K562 (cell line): ENCODE measurements at regions not wholly inside any gene's neighbourhood (a gene's known extent, or its start where the extent isn't known, plus 50 kb on each side); places are given as distances from the start of the nearest gene placed in this dataset.

ENCODE experiments used
- ATAC-seq: fragments of 200-7000 bp; cut with Tn5 transposase; 3 replicates; pipeline ENCODE4 v1.9.1; 2020; ENCODE audit warnings: moderate library complexity
- BruUV-seq: library from RNA; stranded (reverse); fragments of 400-500 nt; replicated peaks from 2 replicates; lab custom pipeline; 2021; lab: Mats Ljungman, UMichigan
- CTCF ChIA-PET: fragments of 300-600 bp; formaldehyde crosslinking; extraction: SDS; loops from one replicate; lab custom pipeline; 2021; ENCODE audit warnings: low intra/inter-chr PET ratio; lab: Yijun Ruan, JAX
- POLR2A ChIA-PET: fragments of 300-600, 350-650 bp; sonication (Branson Sonifier 250); formaldehyde crosslinking; extraction: SDS; loops from one replicate; lab custom pipeline; 2021; ENCODE audit warnings: antibody characterized with exemption, inconsistent platforms; lab: Yijun Ruan, JAX
- DNase-seq, 4 experiments: peaks; one replicate each; pipeline versions ENCODE4 v3.0.0 to v3.0.0-alpha.2; 2011 to 2018; ENCODE audit warnings: low spot score in 3 of 4, mixed read lengths in 3 of 4; ENCODE audit errors: extremely low read depth in 1 of 4
- FAIRE-seq: peaks from 2 replicates; lab custom pipeline; 2011; peaks lifted over from hg19 to GRCh38; lab: Jason Lieb, UNC
- H2AFZ ChIP-seq: 2 replicates; pipeline ENCODE4 v1.6.0; 2011; ENCODE audit warnings: low read depth, low read length, control low read depth, inconsistent platforms
- H3K27ac ChIP-seq: fragments of 200-600 bp; 3 replicates; pipeline ENCODE4 v1.8.0; 2011; ENCODE audit warnings: low read depth, mild to moderate bottlenecking, control low read depth, inconsistent platforms, low read length, moderate library complexity, mixed read lengths; ENCODE audit errors: extremely low read depth
- H3K27me3 ChIP-seq, 2 experiments: fragments of 300-600 bp in 1 of 2; 2 replicates in 1 of 2; 3 replicates in 1 of 2; pipeline versions ENCODE4 v1.6.0 to v1.8.0; 2011; ENCODE audit warnings: inconsistent platforms in 2 of 2, low read length in 2 of 2, mild to moderate bottlenecking in 1 of 2, mixed read lengths in 1 of 2, moderate library complexity in 1 of 2; ENCODE audit not compliant: control insufficient read depth in 2 of 2, insufficient read depth in 2 of 2
- H3K36me3 ChIP-seq: fragments of 300-600 bp; 3 replicates; pipeline ENCODE4 v1.8.0; 2011; ENCODE audit warnings: mild to moderate bottlenecking, low read length, inconsistent platforms; ENCODE audit not compliant: control insufficient read depth, insufficient read depth
- H3K4me1 ChIP-seq, 2 experiments: fragments of 200-600 bp in 1 of 2; replicated peaks in 1 of 2; 2 replicates in 1 of 2; 3 replicates in 1 of 2; pipeline versions ENCODE4 v1.5.1 to v1.8.0; 2011; ENCODE audit warnings: inconsistent platforms in 2 of 2, low read length in 2 of 2, mild to moderate bottlenecking in 1 of 2, mixed read lengths in 1 of 2, moderate library complexity in 1 of 2; ENCODE audit not compliant: control insufficient read depth in 2 of 2, insufficient read depth in 2 of 2
- H3K4me2 ChIP-seq: 2 replicates; pipeline ENCODE4 v1.6.1; 2011; ENCODE audit warnings: low read length, control low read depth, inconsistent platforms, mixed read lengths; ENCODE audit not compliant: insufficient read depth
- H3K4me3 ChIP-seq: fragments of 200-600 bp; sonication (generic), shearing (Covaris generic); 2 replicates; pipeline ENCODE4 v1.5.1; 2016; ENCODE audit warnings: control low read depth, inconsistent platforms
- H3K79me2 ChIP-seq: fragments of 200-600 bp; 3 replicates; pipeline ENCODE4 v1.8.0; 2011; ENCODE audit warnings: low read length, inconsistent platforms; ENCODE audit not compliant: control insufficient read depth, insufficient read depth
- H3K9ac ChIP-seq, 2 experiments: 2 replicates each; pipeline versions ENCODE4 v1.6.0 to v1.6.1; 2011; ENCODE audit warnings: low read depth in 2 of 2, low read length in 2 of 2, control low read depth in 1 of 2, inconsistent platforms in 1 of 2, mild to moderate bottlenecking in 1 of 2, mixed read lengths in 1 of 2; ENCODE audit not compliant: insufficient read depth in 1 of 2
- H3K9me1 ChIP-seq: one replicate; pipeline ENCODE4 v1.6.0; 2011; ENCODE audit warnings: inconsistent platforms, mild to moderate bottlenecking, low read length, moderate library complexity; ENCODE audit not compliant: control insufficient read depth, insufficient read depth
- H3K9me3 ChIP-seq: replicated peaks from 2 replicates; pipeline ENCODE4 v1.5.1; 2011; ENCODE audit warnings: low read depth, low read length, inconsistent platforms; ENCODE audit not compliant: control insufficient read depth, insufficient read depth
- H4K20me1 ChIP-seq: replicated peaks from 2 replicates; pipeline ENCODE4 v1.6.1; 2011; ENCODE audit warnings: low read length, inconsistent platforms, mixed read lengths; ENCODE audit not compliant: control insufficient read depth, insufficient read depth
- ATF2 ChIP-seq: sonication (generic); formaldehyde crosslinking; IDR thresholded peaks from 2 replicates; pipeline ENCODE4 v1.8.1; 2022; ENCODE audit warnings: missing genetic modification reagents
- C11orf30 ChIP-seq: fragments of 450-650 bp; IDR thresholded peaks from 2 replicates; pipeline ENCODE4 v1.6.1; 2016; ENCODE audit warnings: low read depth, mild to moderate bottlenecking
- CHD1 ChIP-seq: fragments of 200-600 bp; sonication (generic); IDR thresholded peaks from one replicate; pipeline ENCODE4 v1.6.1; 2012; ENCODE audit warnings: mild to moderate bottlenecking, moderate library complexity, low read length, inconsistent platforms
- COPS2 ChIP-seq: fragments of 450-650 bp; conservative IDR thresholded peaks from 2 replicates; pipeline ENCODE4 v1.6.1; 2016; ENCODE audit warnings: mild to moderate bottlenecking, moderate library complexity
- CSDE1 ChIP-seq, 2 experiments: fragments of 450-650 bp; IDR thresholded peaks; 2 replicates each; pipeline ENCODE4 v1.6.1; 2016; ENCODE audit warnings: mild to moderate bottlenecking in 1 of 2
- MAFF ChIP-seq: IDR thresholded peaks from 2 replicates; pipeline ENCODE4 v1.6.1; 2012; ENCODE audit warnings: low read length, improper control_type of control experiment
- MAFG ChIP-seq: fragments of 450-650 bp; conservative IDR thresholded peaks from 2 replicates; pipeline ENCODE4 v1.6.1; 2016; ENCODE audit warnings: missing genetic modification characterization, missing compliant biosample characterization
- MAFK ChIP-seq: IDR thresholded peaks from 2 replicates; pipeline ENCODE4 v1.6.1; 2011; ENCODE audit warnings: low read length, improper control_type of control experiment
- MNT ChIP-seq, 2 experiments: fragments of 450-650 bp; conservative IDR thresholded peaks; 2 replicates each; pipeline ENCODE4 v1.6.1; 2017; ENCODE audit warnings: mild to moderate bottlenecking in 2 of 2, moderate library complexity in 2 of 2
- NFATC3 ChIP-seq: fragments of 450-650 bp; IDR thresholded peaks from 2 replicates; pipeline ENCODE4 v1.6.1; 2017; ENCODE audit warnings: mild to moderate bottlenecking
- RBM15 ChIP-seq: fragments of 200-400 bp; formaldehyde crosslinking; IDR thresholded peaks from 2 replicates; pipeline ENCODE4 v1.6.1; 2018; ENCODE audit warnings: mild to moderate bottlenecking, low read length, moderate library complexity; ENCODE audit not compliant: insufficient read depth
- RBM39 ChIP-seq: fragments of 200-400 bp; formaldehyde crosslinking; optimal IDR thresholded peaks from 2 replicates; pipeline ENCODE3; 2018; ENCODE audit warnings: low read depth, low read length
- SRSF9 ChIP-seq: fragments of 200-400 bp; formaldehyde crosslinking; IDR thresholded peaks from 2 replicates; pipeline ENCODE4 v1.6.1; 2017; ENCODE audit warnings: low read depth, low read length, borderline replicate concordance
- TCF7L2 ChIP-seq: fragments of 150-350 bp; IDR thresholded peaks from 2 replicates; pipeline ENCODE4 v1.6.1; 2016; ENCODE audit warnings: low read depth, mild to moderate bottlenecking, low read length, moderate library complexity
- ZNF316 ChIP-seq: fragments of 450-650 bp; IDR thresholded peaks from 2 replicates; pipeline ENCODE4 v1.6.1; 2016
- ZNF507 ChIP-seq: conservative IDR thresholded peaks from 2 replicates; pipeline ENCODE4 v1.6.1; 2017; ENCODE audit warnings: missing genetic modification characterization, missing compliant biosample characterization
- ZNF584 ChIP-seq: fragments of 200-800 bp; sonication (Bioruptor generic); IDR thresholded peaks from 2 replicates; pipeline ENCODE4 v1.6.1; 2016; ENCODE audit warnings: low read depth, mild to moderate bottlenecking, missing genetic modification characterization, missing compliant biosample characterization
- in situ Hi-C: fragments of 300-500 bp; cut with MboI; formaldehyde crosslinking; loops from 4 replicates; pipeline ENCODE4 v1.15.0; 2018; ENCODE audit warnings: inconsistent platforms, mixed read lengths
- intact Hi-C: fragments of 100-400 bp; cut with micrococcal nuclease; formaldehyde crosslinking; loops from 2 replicates; pipeline ENCODE4 v1.14.2; 2022
- TF ChIP-seq, protein P1 (sequence below): fragments of 200-800 bp; sonication (Bioruptor generic); IDR thresholded peaks from 2 replicates; pipeline ENCODE4 v1.6.1; 2017; ENCODE audit warnings: missing genetic modification characterization, missing compliant biosample characterization
- TF ChIP-seq, protein P2 (sequence below): sonication (generic); formaldehyde crosslinking; IDR thresholded peaks from 2 replicates; pipeline ENCODE4 v1.8.1; 2023; ENCODE audit warnings: mild to moderate bottlenecking, missing genetic modification reagents

DNA sequence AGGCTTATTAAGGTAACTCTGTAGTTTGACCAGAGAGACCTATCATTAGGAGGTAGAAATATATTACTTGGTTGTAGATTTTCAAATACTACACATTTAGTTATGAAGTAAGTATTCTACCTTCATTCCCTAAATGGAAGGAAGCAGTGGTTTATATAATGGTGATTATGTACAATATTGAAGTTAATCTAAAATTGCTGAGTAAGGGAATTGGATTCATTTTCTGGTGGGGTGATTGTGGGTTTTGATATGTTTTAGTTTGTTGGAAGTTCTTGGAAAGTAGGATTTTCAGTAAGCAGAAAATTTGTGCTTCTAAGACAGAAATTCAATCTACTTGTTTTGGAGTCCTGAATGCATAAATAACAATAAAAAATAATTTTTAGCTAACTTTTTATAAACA, 1830.9 kb upstream of the ADGRL3 start:
- ATAC-seq (no peak), DNase-seq (no peak), FAIRE-seq (no peak)
- in situ Hi-C loops (no loop called here), intact Hi-C loops (no loop called here)
- Histone ChIP-seq H3K27me3 (no peaks in the 10 kb centered on the region), H4K20me1 (no peaks in the 10 kb centered on the region), H3K36me3 (no peaks in the 10 kb centered on the region), H3K9me1 (no peaks in the 10 kb centered on the region), H3K9ac (no peak overlapping the region), H3K79me2 (no peaks in the 10 kb centered on the region), H3K4me2 (no peak overlapping the region), H3K9me3 (0 out of 2 replicates have a peak, but pooled peaks cover 2% of the 10 kb centered on the region), H2AFZ (no peak overlapping the region), H3K4me1 (no peaks in the 10 kb centered on the region), H3K4me3 (no peak overlapping the region), H3K27ac (no peak overlapping the region)
- POLR2A ChIA-PET: no interaction called here
- no peak for TF ChIP-seq NFATC3
- TF ChIP-seq RBM15: no peak
- TF ChIP-seq C11orf30: peak; percentile 74
- no peak for TF ChIP-seq RBM39
- peak; percentile 86 for TF ChIP-seq ZNF316
- TF ChIP-seq, protein P1, sequence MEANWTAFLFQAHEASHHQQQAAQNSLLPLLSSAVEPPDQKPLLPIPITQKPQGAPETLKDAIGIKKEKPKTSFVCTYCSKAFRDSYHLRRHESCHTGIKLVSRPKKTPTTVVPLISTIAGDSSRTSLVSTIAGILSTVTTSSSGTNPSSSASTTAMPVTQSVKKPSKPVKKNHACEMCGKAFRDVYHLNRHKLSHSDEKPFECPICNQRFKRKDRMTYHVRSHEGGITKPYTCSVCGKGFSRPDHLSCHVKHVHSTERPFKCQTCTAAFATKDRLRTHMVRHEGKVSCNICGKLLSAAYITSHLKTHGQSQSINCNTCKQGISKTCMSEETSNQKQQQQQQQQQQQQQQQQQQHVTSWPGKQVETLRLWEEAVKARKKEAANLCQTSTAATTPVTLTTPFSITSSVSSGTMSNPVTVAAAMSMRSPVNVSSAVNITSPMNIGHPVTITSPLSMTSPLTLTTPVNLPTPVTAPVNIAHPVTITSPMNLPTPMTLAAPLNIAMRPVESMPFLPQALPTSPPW (CRISPR knock-in tag): no peak
- no peak for TF ChIP-seq ATF2 (CRISPR knock-in tag)
- TF ChIP-seq, protein P2, sequence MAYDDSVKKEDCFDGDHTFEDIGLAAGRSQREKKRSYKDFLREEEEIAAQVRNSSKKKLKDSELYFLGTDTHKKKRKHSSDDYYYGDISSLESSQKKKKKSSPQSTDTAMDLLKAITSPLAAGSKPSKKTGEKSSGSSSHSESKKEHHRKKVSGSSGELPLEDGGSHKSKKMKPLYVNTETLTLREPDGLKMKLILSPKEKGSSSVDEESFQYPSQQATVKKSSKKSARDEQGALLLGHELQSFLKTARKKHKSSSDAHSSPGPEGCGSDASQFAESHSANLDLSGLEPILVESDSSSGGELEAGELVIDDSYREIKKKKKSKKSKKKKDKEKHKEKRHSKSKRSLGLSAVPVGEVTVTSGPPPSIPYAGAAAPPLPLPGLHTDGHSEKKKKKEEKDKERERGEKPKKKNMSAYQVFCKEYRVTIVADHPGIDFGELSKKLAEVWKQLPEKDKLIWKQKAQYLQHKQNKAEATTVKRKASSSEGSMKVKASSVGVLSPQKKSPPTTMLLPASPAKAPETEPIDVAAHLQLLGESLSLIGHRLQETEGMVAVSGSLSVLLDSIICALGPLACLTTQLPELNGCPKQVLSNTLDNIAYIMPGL (CRISPR knock-in tag): no peak
- no peak for TF ChIP-seq CSDE1 (IDR thresholded peaks at IDR 0.05)
- no peak for TF ChIP-seq ZNF507 (tag)
- TF ChIP-seq SRSF9: no peak
- no peak for TF ChIP-seq COPS2
- TF ChIP-seq MAFK: peak; percentile 95
- no peak for TF ChIP-seq ZNF584 (CRISPR knock-in tag)
- TF ChIP-seq CHD1: no peak
- peak; percentile 70; the same call in 1 of the 2 replicates for TF ChIP-seq MAFG
- TF ChIP-seq MNT (conservative IDR thresholded peaks at IDR 0.05): no peak
- TF ChIP-seq TCF7L2: no peak
- peak; percentile 91 for TF ChIP-seq MAFF
- no TSS peak for BruUV-seq
- CTCF ChIA-PET: no interaction called here
